Lung (tissue), 11 donors: ENCODE measurements at regions not wholly inside any gene's neighbourhood (a gene's known extent, or its start where the extent isn't known, plus 50 kb on each side); places are given as distances from the start of the nearest gene placed in this dataset.

Experiments
- ATAC-seq: fragments of 200-7000 bp; cut with Tn5 transposase; one replicate; pipeline ENCODE4 v1.9.1; 2020; ENCODE audit warnings: moderate number of reproducible peaks; ENCODE audit not compliant: insufficient read depth, low FRiP score
- DNase-seq, 3 donors: peaks; one replicate each; pipeline ENCODE4 v3.0.0-alpha.2; 2013 to 2017
- H3K27ac ChIP-seq, 2 donors: one replicate each; pipeline ENCODE4 v1.5.1; 2013; ENCODE audit warnings: mild to moderate bottlenecking in 2 of 2, moderate library complexity in 2 of 2, control low read depth in 1 of 2, inconsistent platforms in 1 of 2, low read depth in 1 of 2, low read length in 1 of 2
- H3K27me3 ChIP-seq, 3 donors: one replicate each; pipeline ENCODE4 v1.5.1; 2013; ENCODE audit warnings: low read length in 2 of 3; ENCODE audit not compliant: control insufficient read depth in 3 of 3, insufficient read depth in 3 of 3
- H3K36me3 ChIP-seq, 4 donors: one replicate each; pipeline ENCODE4 v1.5.1; 2013; ENCODE audit warnings: low read length in 4 of 4, mild to moderate bottlenecking in 1 of 4, moderate library complexity in 1 of 4; ENCODE audit not compliant: control insufficient read depth in 4 of 4, insufficient read depth in 4 of 4
- H3K4me1 ChIP-seq, 5 donors: one replicate each; pipeline ENCODE4 v1.5.1; 2013; ENCODE audit warnings: low read length in 5 of 5, mild to moderate bottlenecking in 2 of 5, moderate library complexity in 1 of 5; ENCODE audit not compliant: control insufficient read depth in 5 of 5, insufficient read depth in 5 of 5
- H3K4me3 ChIP-seq: one replicate; pipeline ENCODE4 v1.5.1; 2013; ENCODE audit warnings: mild to moderate bottlenecking, control low read depth, moderate library complexity
- H3K9ac ChIP-seq, 2 donors: one replicate each; pipeline ENCODE4 v1.5.1; 2013; ENCODE audit warnings: low read length in 2 of 2, control low read depth in 1 of 2; ENCODE audit not compliant: insufficient read depth in 1 of 2
- H3K9me3 ChIP-seq, 4 donors: one replicate each; pipeline ENCODE4 v1.5.1; 2013; ENCODE audit warnings: low read length in 3 of 4, mild to moderate bottlenecking in 1 of 4, moderate library complexity in 1 of 4; ENCODE audit not compliant: control insufficient read depth in 4 of 4, insufficient read depth in 3 of 4
- CTCF ChIP-seq: IDR thresholded peaks from 2 replicates; pipeline ENCODE4 v1.5.1; 2012; ENCODE audit warnings: mild to moderate bottlenecking; ENCODE audit errors: control extremely low read depth, extremely low read depth
- WGBS, 2 donors: extraction: QIAGEN DNeasy Blood & Tissue Kit; methylation state at CpG; one replicate each; pipeline ENCODE4 v1.1.7; 2013; 5-methylcytosine and 5-hydroxymethylcytosine counted together
- donor health status: control.
- donor health status: control.
- donor health status: Bipolar disorder and iron deficiency.
- donor health status: healthy.
- donor health status: DM: yes; HTN: yes; CAD: no.

- ATAC-seq (no peak), DNase-seq (no peak)
- no peak for TF ChIP-seq CTCF
- Histone ChIP-seq H3K4me1 (no peaks in the 10 kb centered on the region), H3K27ac (no peak overlapping the region), H3K36me3 (no peaks in the 10 kb centered on the region), H3K4me3 (no peak overlapping the region), H3K9ac (no peak overlapping the region), H3K27me3 (no peaks in the 10 kb centered on the region), H3K9me3 (peaks cover 0 to 2% (median 0%) of the 10 kb centered on the region in 4 donors)
- 89 to 91% methylated on average over 3 of the region's 3 CpGs for WGBS, 2 donors
Observed at GRCh38 chr11:15698855-15699254, 584.1 kb downstream of the INSC start.

GRCh38 chr11:15699978-15700377, 585.3 kb downstream of the INSC start:
- Histone ChIP-seq H3K9me3 (peaks cover 0 to 3% (median 0%) of the 10 kb centered on the region in 4 donors), H3K27ac (no peak overlapping the region), H3K4me1 (no peaks in the 10 kb centered on the region), H3K4me3 (no peak overlapping the region), H3K9ac (no peak overlapping the region), H3K27me3 (no peaks in the 10 kb centered on the region), H3K36me3 (no peaks in the 10 kb centered on the region)
- WGBS, 2 donors: 80 to 88% methylated on average over 3 of the region's 3 CpGs
- TF ChIP-seq CTCF: no peak
- ATAC-seq: no peak
- no peak for DNase-seq

- Histone ChIP-seq H3K36me3 (no peaks in the 10 kb centered on the region), H3K4me1 (peaks cover 0 to under 1% (median 0%) of the 10 kb centered on the region in 5 donors), H3K9me3 (peaks cover 0 to 3% (median 0%) of the 10 kb centered on the region in 4 donors), H3K27me3 (no peaks in the 10 kb centered on the region), H3K4me3 (no peak overlapping the region), H3K9ac (no peak overlapping the region), H3K27ac (no peak overlapping the region)
- DNase-seq (no peak), ATAC-seq (no peak)
- no peak for TF ChIP-seq CTCF
- WGBS, 2 donors: 86 to 94% methylated on average over 3 of the region's 3 CpGs
Observed at GRCh38 chr11:15700456-15700855, 585.7 kb downstream of the INSC start.

- Histone ChIP-seq H3K36me3 (no peaks in the 10 kb centered on the region), H3K27ac (no peak overlapping the region), H3K4me1 (peaks cover 0 to 13% (median 5%) of the 10 kb centered on the region in 5 donors), H3K27me3 (no peaks in the 10 kb centered on the region), H3K4me3 (no peak overlapping the region), H3K9me3 (peaks cover 0 to 6% (median 0%) of the 10 kb centered on the region in 4 donors), H3K9ac (no peak overlapping the region)
- no peak for DNase-seq
- 96% methylated on average over 1 of the region's 1 CpG for WGBS, 2 donors
- ATAC-seq: no peak
- TF ChIP-seq CTCF: no peak
Observed at GRCh38 chr11:15704064-15704463, 589.3 kb downstream of the INSC start.
